ENCODE measurements at regions not wholly inside any gene's neighbourhood (a gene's known extent, or its start where the extent isn't known, plus 50 kb on each side); places are given as distances from the start of the nearest gene placed in this dataset.

DNA sequence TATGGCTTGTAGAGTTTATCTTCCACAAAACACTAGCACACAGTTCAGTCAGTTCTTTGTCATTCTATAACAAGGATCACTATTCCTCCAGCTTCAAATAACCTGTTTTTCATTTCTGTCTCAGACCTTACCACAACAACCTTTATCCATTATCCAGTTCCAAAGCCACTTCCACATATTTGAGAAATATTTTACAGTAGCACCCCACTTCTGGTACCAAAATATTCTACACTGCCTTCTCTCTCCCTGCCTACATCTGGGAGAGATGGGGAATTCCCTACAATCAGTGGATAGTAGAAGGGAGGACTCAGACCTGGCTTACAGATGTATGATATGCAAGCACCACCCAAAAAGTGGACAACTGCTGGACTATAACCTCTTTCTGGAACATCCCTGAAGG lies 651.4 kb downstream of the ADGRL2 start:
- TF ChIP-seq, protein P1, sequence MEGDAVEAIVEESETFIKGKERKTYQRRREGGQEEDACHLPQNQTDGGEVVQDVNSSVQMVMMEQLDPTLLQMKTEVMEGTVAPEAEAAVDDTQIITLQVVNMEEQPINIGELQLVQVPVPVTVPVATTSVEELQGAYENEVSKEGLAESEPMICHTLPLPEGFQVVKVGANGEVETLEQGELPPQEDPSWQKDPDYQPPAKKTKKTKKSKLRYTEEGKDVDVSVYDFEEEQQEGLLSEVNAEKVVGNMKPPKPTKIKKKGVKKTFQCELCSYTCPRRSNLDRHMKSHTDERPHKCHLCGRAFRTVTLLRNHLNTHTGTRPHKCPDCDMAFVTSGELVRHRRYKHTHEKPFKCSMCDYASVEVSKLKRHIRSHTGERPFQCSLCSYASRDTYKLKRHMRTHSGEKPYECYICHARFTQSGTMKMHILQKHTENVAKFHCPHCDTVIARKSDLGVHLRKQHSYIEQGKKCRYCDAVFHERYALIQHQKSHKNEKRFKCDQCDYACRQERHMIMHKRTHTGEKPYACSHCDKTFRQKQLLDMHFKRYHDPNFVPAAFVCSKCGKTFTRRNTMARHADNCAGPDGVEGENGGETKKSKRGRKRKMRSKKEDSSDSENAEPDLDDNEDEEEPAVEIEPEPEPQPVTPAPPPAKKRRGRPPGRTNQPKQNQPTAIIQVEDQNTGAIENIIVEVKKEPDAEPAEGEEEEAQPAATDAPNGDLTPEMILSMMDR (conservative IDR thresholded peaks at IDR 0.05): no peak
- TF ChIP-seq ZFX (IDR thresholded peaks at IDR 0.05): no peak

All from C4-2B (cell line).